ENCODE measurements at regions not wholly inside any gene's neighbourhood (a gene's known extent, or its start where the extent isn't known, plus 50 kb on each side); places are given as distances from the start of the nearest gene placed in this dataset.

DNA sequence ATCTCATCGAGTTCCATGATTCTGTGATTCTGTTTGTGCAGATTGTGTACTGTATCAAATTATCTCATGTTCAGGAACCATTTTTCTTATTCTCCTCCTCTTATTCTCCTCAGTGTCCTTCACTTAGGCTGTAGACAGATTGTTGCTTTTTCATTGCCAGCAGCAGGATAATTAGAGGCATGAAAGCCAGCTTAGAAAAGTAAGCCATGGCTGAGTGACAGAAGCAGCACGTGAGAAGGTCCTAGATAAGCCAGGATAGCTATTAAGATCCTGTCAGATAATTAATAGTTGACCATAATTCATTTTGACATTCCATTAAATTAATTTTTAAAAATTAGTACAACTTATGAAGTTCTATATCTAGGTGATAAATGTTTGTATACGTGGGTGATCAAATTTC lies 60.8 kb upstream of the PRKACB start:
- no peak for DNase-seq (ENCODE audit: low read depth)
- ChIA-PET CTCF (no interaction called here), POLR2A (no interaction called here)
- Histone ChIP-seq H3K4me3 (ENCODE audit: low read depth, low read length) (no peak overlapping the region), H3K36me3 (ENCODE audit: control insufficient read depth, insufficient read depth, low read length) (no peaks in the 10 kb centered on the region), H3K27me3 (ENCODE audit: control insufficient read depth, insufficient read depth, low read length) (no peaks in the 10 kb centered on the region)
- TF ChIP-seq, protein P1, sequence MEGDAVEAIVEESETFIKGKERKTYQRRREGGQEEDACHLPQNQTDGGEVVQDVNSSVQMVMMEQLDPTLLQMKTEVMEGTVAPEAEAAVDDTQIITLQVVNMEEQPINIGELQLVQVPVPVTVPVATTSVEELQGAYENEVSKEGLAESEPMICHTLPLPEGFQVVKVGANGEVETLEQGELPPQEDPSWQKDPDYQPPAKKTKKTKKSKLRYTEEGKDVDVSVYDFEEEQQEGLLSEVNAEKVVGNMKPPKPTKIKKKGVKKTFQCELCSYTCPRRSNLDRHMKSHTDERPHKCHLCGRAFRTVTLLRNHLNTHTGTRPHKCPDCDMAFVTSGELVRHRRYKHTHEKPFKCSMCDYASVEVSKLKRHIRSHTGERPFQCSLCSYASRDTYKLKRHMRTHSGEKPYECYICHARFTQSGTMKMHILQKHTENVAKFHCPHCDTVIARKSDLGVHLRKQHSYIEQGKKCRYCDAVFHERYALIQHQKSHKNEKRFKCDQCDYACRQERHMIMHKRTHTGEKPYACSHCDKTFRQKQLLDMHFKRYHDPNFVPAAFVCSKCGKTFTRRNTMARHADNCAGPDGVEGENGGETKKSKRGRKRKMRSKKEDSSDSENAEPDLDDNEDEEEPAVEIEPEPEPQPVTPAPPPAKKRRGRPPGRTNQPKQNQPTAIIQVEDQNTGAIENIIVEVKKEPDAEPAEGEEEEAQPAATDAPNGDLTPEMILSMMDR (IDR thresholded peaks at IDR 0.05; ENCODE audit: insufficient read depth, low read depth, low read length): no peak

DNA sequence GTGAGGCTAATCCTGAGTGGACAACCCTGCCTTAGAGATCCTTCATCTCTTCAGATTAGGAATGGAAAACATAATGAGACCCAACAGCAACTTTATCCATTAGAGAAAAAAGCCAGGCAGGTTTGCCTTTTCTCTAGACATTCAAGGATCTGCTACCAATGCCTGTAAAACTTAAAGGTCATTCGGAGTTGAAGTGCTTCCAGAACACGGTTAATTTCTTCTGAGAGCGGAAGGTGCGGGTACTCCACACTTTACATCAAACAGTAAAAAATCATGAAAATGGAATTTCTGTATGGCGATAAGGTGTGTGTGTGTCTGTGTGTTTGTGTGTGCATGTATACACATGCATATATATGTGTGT lies 65.2 kb upstream of the PRKACB start:
- ChIA-PET POLR2A (interaction anchor here (0.6 kb wide), 1 partner anchor 85 kb away, joined by 7 read pairs; no protein-coding TSS in a partner anchor), CTCF (interaction anchor here (1.3 to 1.5 kb wide), 2 partner anchors 44 to 169 kb away, joined by 4 to 6 read pairs; no protein-coding TSS in a partner anchor)
- Histone ChIP-seq H3K36me3 (ENCODE audit: control insufficient read depth, insufficient read depth, low read length) (no peaks in the 10 kb centered on the region), H3K27me3 (ENCODE audit: control insufficient read depth, insufficient read depth, low read length) (no peaks in the 10 kb centered on the region), H3K4me3 (ENCODE audit: low read depth, low read length) (peak overlapping the region; percentile 90)
- DNase-seq (ENCODE audit: low read depth): no peak
- TF ChIP-seq, protein P1 (IDR thresholded peaks at IDR 0.05; ENCODE audit: insufficient read depth, low read depth, low read length): no peak

DNA sequence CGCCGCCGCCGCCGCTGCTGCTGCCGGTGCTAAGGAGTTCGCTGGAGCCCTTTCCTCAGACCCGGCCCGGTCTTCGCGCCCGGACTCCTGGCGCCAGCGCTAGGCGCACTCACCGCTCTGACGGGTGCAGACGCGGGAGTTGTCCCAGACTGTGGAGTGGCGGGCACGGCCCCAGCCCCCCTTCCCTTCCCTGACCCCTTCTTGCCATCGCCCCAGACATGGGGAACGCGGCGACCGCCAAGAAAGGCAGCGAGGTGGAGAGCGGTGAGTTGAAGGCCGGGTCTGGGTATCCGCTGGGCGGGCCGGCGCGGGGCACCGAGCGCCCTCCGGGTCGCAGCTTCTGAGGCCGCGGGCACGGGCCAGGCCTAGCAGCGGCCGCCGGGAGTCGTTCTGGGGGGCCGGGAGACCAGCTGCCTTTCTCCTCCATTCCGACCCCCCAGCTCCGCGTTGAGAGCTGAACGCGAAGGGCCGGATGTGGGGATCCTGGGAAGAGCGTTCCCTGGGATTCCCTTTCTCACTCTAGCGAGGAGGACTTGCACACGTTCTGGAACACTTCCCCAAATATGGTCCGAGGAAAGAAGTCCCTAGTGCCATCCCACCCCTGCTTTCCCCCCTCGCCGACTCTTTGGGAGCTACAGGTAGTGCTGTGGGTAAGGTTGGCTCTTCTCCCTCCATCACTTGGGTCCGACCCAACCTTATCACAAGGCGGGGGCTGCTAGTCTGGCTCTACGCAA lies 65.8 kb upstream of the PRKACB start:
- POLR2A ChIA-PET: interaction anchor here (0.6 kb wide), 1 partner anchor 85 kb away, joined by 7 read pairs; no protein-coding TSS in a partner anchor
- Histone ChIP-seq H3K4me3 (ENCODE audit: low read depth, low read length) (peak overlapping the region; percentile 90), H3K27me3 (ENCODE audit: control insufficient read depth, insufficient read depth, low read length) (no peaks in the 10 kb centered on the region), H3K36me3 (ENCODE audit: control insufficient read depth, insufficient read depth, low read length) (no peaks in the 10 kb centered on the region)
- TF ChIP-seq, protein P1 (IDR thresholded peaks at IDR 0.05; ENCODE audit: insufficient read depth, low read depth, low read length): no peak
- CTCF ChIA-PET: interaction anchor here (1.3 kb wide), 1 partner anchor 169 kb away, joined by 4 read pairs; no protein-coding TSS in a partner anchor
- DNase-seq (ENCODE audit: low read depth): no peak

DNA sequence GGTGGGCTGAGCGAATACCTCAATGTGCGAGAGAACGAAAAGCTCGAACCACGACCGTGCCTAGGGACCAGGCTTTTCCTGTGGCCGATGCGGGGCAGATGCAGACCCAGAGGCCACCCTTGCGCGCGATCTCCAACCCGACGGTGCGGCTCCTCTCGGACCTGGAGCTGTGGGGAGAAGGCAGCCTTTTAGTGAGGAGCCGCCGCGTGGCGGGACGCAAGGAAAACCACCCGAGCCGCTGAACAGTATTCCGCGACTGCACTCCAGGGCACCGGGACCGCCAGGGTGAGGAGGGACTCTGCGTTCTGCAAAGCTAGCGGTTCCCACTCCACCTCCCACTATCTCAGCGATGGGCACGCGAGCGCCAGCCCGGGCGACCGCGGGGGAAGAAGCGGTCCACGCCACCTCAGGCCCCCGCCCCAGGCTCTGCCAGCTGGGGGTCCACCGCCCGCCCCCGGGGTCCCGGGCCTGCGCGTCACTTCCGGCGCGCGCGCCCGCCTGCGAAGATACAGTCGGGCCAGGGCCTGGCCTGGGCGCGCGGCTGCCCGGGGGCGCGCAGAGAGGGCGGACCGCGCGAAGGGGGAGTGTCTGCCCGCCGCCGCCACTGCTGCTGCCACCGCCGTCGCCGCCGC lies 66.5 kb upstream of the PRKACB start:
- H3K27me3 ChIP-seq (ENCODE audit: control insufficient read depth, insufficient read depth, low read length): no peaks in the 10 kb centered on the region
- CTCF ChIA-PET: interaction anchor here (0.5 to 1.3 kb wide), 3 partner anchors 15 to 199 kb away, joined by 3 to 4 read pairs (median 3); no protein-coding TSS in a partner anchor
- no peak for DNase-seq (ENCODE audit: low read depth)
- POLR2A ChIA-PET: no interaction called here
- peak overlapping the region; percentile 90 for H3K4me3 ChIP-seq (ENCODE audit: low read depth, low read length)
- TF ChIP-seq, protein P1 (IDR thresholded peaks at IDR 0.05; ENCODE audit: insufficient read depth, low read depth, low read length): no peak
- H3K36me3 ChIP-seq (ENCODE audit: control insufficient read depth, insufficient read depth, low read length): no peaks in the 10 kb centered on the region

DNA sequence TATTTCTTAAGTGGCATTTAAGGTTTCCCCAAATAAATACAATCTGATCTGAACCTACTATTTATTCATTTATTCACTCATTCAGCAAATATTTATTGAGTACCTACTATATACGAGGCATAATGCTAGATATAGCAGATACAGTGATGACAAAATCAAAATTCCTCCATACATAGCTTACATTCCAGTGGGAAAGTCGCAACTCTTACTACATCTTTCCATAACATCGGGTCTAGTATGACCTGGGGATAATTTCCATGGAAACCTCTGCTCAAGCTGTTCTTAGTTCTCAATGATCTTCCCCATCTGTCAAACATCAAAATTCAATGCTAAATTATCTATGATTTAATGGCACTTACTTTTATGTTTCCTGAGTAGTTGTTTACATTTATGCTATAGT lies 70.8 kb upstream of the PRKACB start:
- POLR2A ChIA-PET: no interaction called here
- no peak overlapping the region for H3K4me3 ChIP-seq (ENCODE audit: low read depth, low read length)
- CTCF ChIA-PET: no interaction called here
- H3K27me3 ChIP-seq (ENCODE audit: control insufficient read depth, insufficient read depth, low read length): no peaks in the 10 kb centered on the region
- TF ChIP-seq, protein P1 (IDR thresholded peaks at IDR 0.05; ENCODE audit: insufficient read depth, low read depth, low read length): no peak
- DNase-seq (ENCODE audit: low read depth): no peak
- H3K36me3 ChIP-seq (ENCODE audit: control insufficient read depth, insufficient read depth, low read length): no peaks in the 10 kb centered on the region

Data from BJ (cell line).